ENCODE measurements at regions not wholly inside any gene's neighbourhood (a gene's known extent, or its start where the extent isn't known, plus 50 kb on each side); places are given as distances from the start of the nearest gene placed in this dataset.

- TF ChIP-seq, protein P1, sequence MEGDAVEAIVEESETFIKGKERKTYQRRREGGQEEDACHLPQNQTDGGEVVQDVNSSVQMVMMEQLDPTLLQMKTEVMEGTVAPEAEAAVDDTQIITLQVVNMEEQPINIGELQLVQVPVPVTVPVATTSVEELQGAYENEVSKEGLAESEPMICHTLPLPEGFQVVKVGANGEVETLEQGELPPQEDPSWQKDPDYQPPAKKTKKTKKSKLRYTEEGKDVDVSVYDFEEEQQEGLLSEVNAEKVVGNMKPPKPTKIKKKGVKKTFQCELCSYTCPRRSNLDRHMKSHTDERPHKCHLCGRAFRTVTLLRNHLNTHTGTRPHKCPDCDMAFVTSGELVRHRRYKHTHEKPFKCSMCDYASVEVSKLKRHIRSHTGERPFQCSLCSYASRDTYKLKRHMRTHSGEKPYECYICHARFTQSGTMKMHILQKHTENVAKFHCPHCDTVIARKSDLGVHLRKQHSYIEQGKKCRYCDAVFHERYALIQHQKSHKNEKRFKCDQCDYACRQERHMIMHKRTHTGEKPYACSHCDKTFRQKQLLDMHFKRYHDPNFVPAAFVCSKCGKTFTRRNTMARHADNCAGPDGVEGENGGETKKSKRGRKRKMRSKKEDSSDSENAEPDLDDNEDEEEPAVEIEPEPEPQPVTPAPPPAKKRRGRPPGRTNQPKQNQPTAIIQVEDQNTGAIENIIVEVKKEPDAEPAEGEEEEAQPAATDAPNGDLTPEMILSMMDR (IDR thresholded peaks at IDR 0.05) = no peak
- TF ChIP-seq POLR2A (IDR thresholded peaks at IDR 0.05) (no peak), EP300 (IDR thresholded peaks at IDR 0.05) (no peak), POLR2AphosphoS5 (IDR thresholded peaks at IDR 0.05) (no peak)
Observed at GRCh38 chr1:68608289-68608688, 111.4 kb upstream of the DEPDC1 start.

Data from sigmoid colon (tissue), 4 donors.